ENCODE measurements at regions not wholly inside any gene's neighbourhood (a gene's known extent, or its start where the extent isn't known, plus 50 kb on each side); places are given as distances from the start of the nearest gene placed in this dataset.

GRCh38 chr12:93019212-93019927, 90.3 kb upstream of the EEA1 start:
- no peak for DNase-seq
- no peaks in the 10 kb centered on the region for H3K36me3 ChIP-seq
- no peak overlapping the region for H3K4me3 ChIP-seq
- intact Hi-C loops (cut with DNase I; ENCODE audit: low total_unique reads), result no loop called here
- H3K9me3 ChIP-seq, result no peaks in the 10 kb centered on the region
- 84 to 93% (median 87%) methylated on average over 9 of the region's 9 CpGs for WGBS, 5 donors
- H3K27ac ChIP-seq, result no peak overlapping the region
- no peaks in the 10 kb centered on the region for H3K27me3 ChIP-seq (replicated peaks in 1 of 7)
- no peaks in the 10 kb centered on the region for H3K4me1 ChIP-seq
- TF ChIP-seq CTCF (IDR thresholded peaks at IDR 0.05 in 8 of 11, conservative IDR thresholded peaks at IDR 0.05 in 3 of 11), result no peak
- TF ChIP-seq POLR2A (IDR thresholded peaks at IDR 0.05), result no peak
- no peak for TF ChIP-seq POLR2AphosphoS5 (IDR thresholded peaks at IDR 0.05)

GRCh38 chr12:93019975-93020630, 91.0 kb upstream of the EEA1 start:
- no peaks in the 10 kb centered on the region for H3K27me3 ChIP-seq (replicated peaks in 1 of 7)
- intact Hi-C loops (cut with DNase I; ENCODE audit: low total_unique reads), result no loop called here
- no peak for DNase-seq
- TF ChIP-seq POLR2A (IDR thresholded peaks at IDR 0.05) (no peak), CTCF (IDR thresholded peaks at IDR 0.05 in 8 of 11, conservative IDR thresholded peaks at IDR 0.05 in 3 of 11) (no peak), POLR2AphosphoS5 (IDR thresholded peaks at IDR 0.05) (no peak)
- H3K36me3 ChIP-seq, result no peaks in the 10 kb centered on the region
- no peak overlapping the region for H3K4me3 ChIP-seq
- no peak overlapping the region for H3K27ac ChIP-seq
- H3K4me1 ChIP-seq, result no peaks in the 10 kb centered on the region
- H3K9me3 ChIP-seq, result no peaks in the 10 kb centered on the region
- 80 to 95% (median 81%) methylated on average over 8 of the region's 8 CpGs for WGBS, 5 donors

- DNase-seq, result no peak
- intact Hi-C loops (cut with DNase I; ENCODE audit: low total_unique reads), result no loop called here
- 77 to 87% (median 81%) methylated on average over 9 of the region's 9 CpGs for whole genome bisulfite sequencing, 5 donors
- Histone ChIP-seq H3K36me3 (no peaks in the 10 kb centered on the region), H3K27ac (no peak overlapping the region), H3K4me3 (no peak overlapping the region), H3K9me3 (no peaks in the 10 kb centered on the region), H3K27me3 (replicated peaks in 1 of 7) (no peaks in the 10 kb centered on the region), H3K4me1 (no peaks in the 10 kb centered on the region)
- TF ChIP-seq POLR2A (IDR thresholded peaks at IDR 0.05), result no peak
- TF ChIP-seq CTCF (IDR thresholded peaks at IDR 0.05 in 8 of 11, conservative IDR thresholded peaks at IDR 0.05 in 3 of 11), result no peak
- no peak for TF ChIP-seq POLR2AphosphoS5 (IDR thresholded peaks at IDR 0.05)
Observed at GRCh38 chr12:93020631-93021597, 91.8 kb upstream of the EEA1 start.

Measured in spleen (tissue), 11 donors.